ENCODE measurements at regions not wholly inside any gene's neighbourhood (a gene's known extent, or its start where the extent isn't known, plus 50 kb on each side); places are given as distances from the start of the nearest gene placed in this dataset.

DNA sequence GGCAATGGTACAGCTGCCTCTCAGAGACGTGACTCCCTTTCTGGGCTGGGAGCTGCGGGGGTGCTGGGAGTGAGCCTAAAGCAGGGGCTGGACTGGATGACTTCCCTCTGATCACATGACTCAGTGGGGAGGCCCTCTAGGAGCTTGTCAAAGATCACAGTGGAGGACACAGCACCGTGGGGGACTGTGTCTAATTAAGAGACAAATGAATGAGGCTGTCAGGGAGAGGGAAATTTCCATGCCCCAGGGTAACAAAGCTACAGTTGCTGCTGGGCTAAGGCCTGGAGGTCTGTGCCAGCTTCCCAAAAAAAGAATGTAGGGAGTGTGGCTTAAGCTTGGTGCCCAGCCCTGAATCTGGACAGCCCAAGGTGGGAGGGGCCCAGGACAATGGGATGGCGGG, 262.8 kb upstream of the PLET1 start:
- no peak for TF ChIP-seq TAF1 (IDR thresholded peaks at IDR 0.05; ENCODE audit: borderline replicate concordance, insufficient read depth, low read length)
- no peak for TF ChIP-seq POLR2AphosphoS5 (IDR thresholded peaks at IDR 0.05; ENCODE audit: low read depth, low read length)
